T-helper 1 cell treated with Interleukin-12 subunit alpha and Interleukin-12 subunit beta and Interleukin-4 antibody, amounts not matched to agents 30 ng/mL and 1 ng/mL, for 36 hours (primary cell): ENCODE measurements at regions not wholly inside any gene's neighbourhood (a gene's known extent, or its start where the extent isn't known, plus 50 kb on each side); places are given as distances from the start of the nearest gene placed in this dataset.
"Not testable (repeated sequence)": the region's sequence is repeated elsewhere in the genome, so short reads cannot be mapped to it uniquely, and the experiment has no call there.

Experiments used
- intact Hi-C: fragments of 100-400 bp; cut with micrococcal nuclease; formaldehyde crosslinking; loops from one replicate; pipeline ENCODE4 v1.15.1; 2024

GRCh38 chr10:89944138-89944537 is 242.7 kb downstream of the KIF20B start:
- intact Hi-C loops, result no loop called here

GRCh38 chr10:89946106-89946505 is 244.7 kb downstream of the KIF20B start:
- intact Hi-C loops, result no loop called here

GRCh38 chr10:89949496-89949895 is 248.1 kb downstream of the KIF20B start:
- intact Hi-C loops, result no loop called here

- intact Hi-C loops, result no loop called here
These were observed 250.9 kb downstream of the KIF20B start for GRCh38 chr10:89952325-89952724.

- intact Hi-C loops, result no loop called here
These were observed 251.4 kb downstream of the KIF20B start for GRCh38 chr10:89952751-89953150.

- intact Hi-C loops, result no loop called here
These were observed 252.7 kb downstream of the KIF20B start for GRCh38 chr10:89954061-89954460.

- intact Hi-C loops, result loop anchor here (5.0 kb wide), 1 partner anchor 163 kb away; no protein-coding TSS in a partner anchor
These were observed 253.6 kb downstream of the KIF20B start for GRCh38 chr10:89954787-89955566.

GRCh38 chr10:89959433-89960110 is 258.2 kb downstream of the KIF20B start:
- intact Hi-C loops, result loop anchor here (5.0 kb wide), 1 partner anchor 167 kb away; no protein-coding TSS in a partner anchor

- intact Hi-C loops, result no loop called here
These were observed 262.2 kb downstream of the KIF20B start for GRCh38 chr10:89963451-89964102.

- intact Hi-C loops, result no loop called here
These were observed 264.8 kb downstream of the KIF20B start for GRCh38 chr10:89966211-89966610.

GRCh38 chr10:89973326-89973725 is 271.9 kb downstream of the KIF20B start:
- intact Hi-C loops, result no loop called here

GRCh38 chr10:89975071-89975470 is 273.7 kb downstream of the KIF20B start:
- intact Hi-C loops, result no loop called here

- intact Hi-C loops, result no loop called here
These were observed 274.4 kb downstream of the KIF20B start for GRCh38 chr10:89975771-89976170.

GRCh38 chr10:89978081-89978480 is 276.7 kb downstream of the KIF20B start:
- intact Hi-C loops, result no loop called here

GRCh38 chr10:89979726-89980125 is 278.3 kb downstream of the KIF20B start:
- intact Hi-C loops, result no loop called here

- intact Hi-C loops, result no loop called here
These were observed 278.8 kb downstream of the KIF20B start for GRCh38 chr10:89980166-89980565.

GRCh38 chr10:89981891-89982290 is 280.5 kb downstream of the KIF20B start:
- intact Hi-C loops, result no loop called here

GRCh38 chr10:89985446-89985845 is 284.1 kb downstream of the KIF20B start:
- intact Hi-C loops, result no loop called here

GRCh38 chr10:89988361-89988760 is 287.0 kb downstream of the KIF20B start:
- intact Hi-C loops, result not testable (repeated sequence)

GRCh38 chr10:89992575-89992974 is 291.2 kb downstream of the KIF20B start:
- intact Hi-C loops, result no loop called here

- intact Hi-C loops, result no loop called here
These were observed 305.8 kb downstream of the KIF20B start for GRCh38 chr10:90007226-90007625.

GRCh38 chr10:90011281-90011680 is 309.9 kb downstream of the KIF20B start:
- intact Hi-C loops, result not testable (repeated sequence)
